ENCODE measurements at regions not wholly inside any gene's neighbourhood (a gene's known extent, or its start where the extent isn't known, plus 50 kb on each side); places are given as distances from the start of the nearest gene placed in this dataset.

- Histone ChIP-seq H3K79me2 (replicated peaks; ENCODE audit: insufficient read depth, low read length) (no peaks in the 10 kb centered on the region), H3K36me3 (ENCODE audit: insufficient read depth, low read length) (no peaks in the 10 kb centered on the region), H3K9me2 (ENCODE audit: insufficient read depth, low read length) (no peaks in the 10 kb centered on the region), H3K27me3 (ENCODE audit: insufficient read depth, low read depth, low read length) (no peaks in the 10 kb centered on the region), H3F3A (ENCODE audit: insufficient read depth, low read length, poor library complexity, severe bottlenecking) (no peaks in the 10 kb centered on the region), H3K27ac (ENCODE audit: low read length) (no peak overlapping the region), H4K20me1 (ENCODE audit: insufficient read depth) (no peaks in the 10 kb centered on the region), H3K9me3 (ENCODE audit: low read length) (no peaks in the 10 kb centered on the region), H3K4me2 (ENCODE audit: low read length) (no peak overlapping the region), H3K9ac (ENCODE audit: low read length) (no peak overlapping the region), H2AFZ (ENCODE audit: low read depth, low read length) (no peak overlapping the region), H3K4me3 (ENCODE audit: low read length) (no peak overlapping the region)
- TF ChIP-seq EZH2 (IDR thresholded peaks at IDR 0.05; ENCODE audit: borderline replicate concordance, insufficient read depth, low read length, poor library complexity, severe bottlenecking), result no peak
- no peak for TF ChIP-seq TAF1 (IDR thresholded peaks at IDR 0.05; ENCODE audit: low read depth)
- no peak for TF ChIP-seq POLR2AphosphoS5 (IDR thresholded peaks at IDR 0.05)
- TF ChIP-seq, protein P1, sequence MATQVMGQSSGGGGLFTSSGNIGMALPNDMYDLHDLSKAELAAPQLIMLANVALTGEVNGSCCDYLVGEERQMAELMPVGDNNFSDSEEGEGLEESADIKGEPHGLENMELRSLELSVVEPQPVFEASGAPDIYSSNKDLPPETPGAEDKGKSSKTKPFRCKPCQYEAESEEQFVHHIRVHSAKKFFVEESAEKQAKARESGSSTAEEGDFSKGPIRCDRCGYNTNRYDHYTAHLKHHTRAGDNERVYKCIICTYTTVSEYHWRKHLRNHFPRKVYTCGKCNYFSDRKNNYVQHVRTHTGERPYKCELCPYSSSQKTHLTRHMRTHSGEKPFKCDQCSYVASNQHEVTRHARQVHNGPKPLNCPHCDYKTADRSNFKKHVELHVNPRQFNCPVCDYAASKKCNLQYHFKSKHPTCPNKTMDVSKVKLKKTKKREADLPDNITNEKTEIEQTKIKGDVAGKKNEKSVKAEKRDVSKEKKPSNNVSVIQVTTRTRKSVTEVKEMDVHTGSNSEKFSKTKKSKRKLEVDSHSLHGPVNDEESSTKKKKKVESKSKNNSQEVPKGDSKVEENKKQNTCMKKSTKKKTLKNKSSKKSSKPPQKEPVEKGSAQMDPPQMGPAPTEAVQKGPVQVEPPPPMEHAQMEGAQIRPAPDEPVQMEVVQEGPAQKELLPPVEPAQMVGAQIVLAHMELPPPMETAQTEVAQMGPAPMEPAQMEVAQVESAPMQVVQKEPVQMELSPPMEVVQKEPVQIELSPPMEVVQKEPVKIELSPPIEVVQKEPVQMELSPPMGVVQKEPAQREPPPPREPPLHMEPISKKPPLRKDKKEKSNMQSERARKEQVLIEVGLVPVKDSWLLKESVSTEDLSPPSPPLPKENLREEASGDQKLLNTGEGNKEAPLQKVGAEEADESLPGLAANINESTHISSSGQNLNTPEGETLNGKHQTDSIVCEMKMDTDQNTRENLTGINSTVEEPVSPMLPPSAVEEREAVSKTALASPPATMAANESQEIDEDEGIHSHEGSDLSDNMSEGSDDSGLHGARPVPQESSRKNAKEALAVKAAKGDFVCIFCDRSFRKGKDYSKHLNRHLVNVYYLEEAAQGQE (IDR thresholded peaks at IDR 0.05; ENCODE audit: borderline replicate concordance), result no peak
- TF ChIP-seq, protein P2, sequence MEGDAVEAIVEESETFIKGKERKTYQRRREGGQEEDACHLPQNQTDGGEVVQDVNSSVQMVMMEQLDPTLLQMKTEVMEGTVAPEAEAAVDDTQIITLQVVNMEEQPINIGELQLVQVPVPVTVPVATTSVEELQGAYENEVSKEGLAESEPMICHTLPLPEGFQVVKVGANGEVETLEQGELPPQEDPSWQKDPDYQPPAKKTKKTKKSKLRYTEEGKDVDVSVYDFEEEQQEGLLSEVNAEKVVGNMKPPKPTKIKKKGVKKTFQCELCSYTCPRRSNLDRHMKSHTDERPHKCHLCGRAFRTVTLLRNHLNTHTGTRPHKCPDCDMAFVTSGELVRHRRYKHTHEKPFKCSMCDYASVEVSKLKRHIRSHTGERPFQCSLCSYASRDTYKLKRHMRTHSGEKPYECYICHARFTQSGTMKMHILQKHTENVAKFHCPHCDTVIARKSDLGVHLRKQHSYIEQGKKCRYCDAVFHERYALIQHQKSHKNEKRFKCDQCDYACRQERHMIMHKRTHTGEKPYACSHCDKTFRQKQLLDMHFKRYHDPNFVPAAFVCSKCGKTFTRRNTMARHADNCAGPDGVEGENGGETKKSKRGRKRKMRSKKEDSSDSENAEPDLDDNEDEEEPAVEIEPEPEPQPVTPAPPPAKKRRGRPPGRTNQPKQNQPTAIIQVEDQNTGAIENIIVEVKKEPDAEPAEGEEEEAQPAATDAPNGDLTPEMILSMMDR (IDR thresholded peaks at IDR 0.05; ENCODE audit: poor library complexity, severe bottlenecking), result no peak
- no peak for TF ChIP-seq EP300 (conservative IDR thresholded peaks at IDR 0.05; ENCODE audit: poor library complexity, severe bottlenecking)
- no peak for TF ChIP-seq RAD21 (conservative IDR thresholded peaks at IDR 0.05)
- TF ChIP-seq MXI1 (conservative IDR thresholded peaks at IDR 0.05; ENCODE audit: poor library complexity, severe bottlenecking), result no peak
- TF ChIP-seq SMC3 (conservative IDR thresholded peaks at IDR 0.05; ENCODE audit: poor library complexity), result no peak
Measured at GRCh38 chr13:110825516-110825915, 89.4 kb downstream of the ANKRD10 start.

GRCh38 chr13:110826101-110826500, 88.8 kb downstream of the ANKRD10 start:
- Histone ChIP-seq H3K27me3 (ENCODE audit: insufficient read depth, low read depth, low read length) (no peaks in the 10 kb centered on the region), H3K9me3 (ENCODE audit: low read length) (no peaks in the 10 kb centered on the region), H3K9me2 (ENCODE audit: insufficient read depth, low read length) (no peaks in the 10 kb centered on the region), H3K36me3 (ENCODE audit: insufficient read depth, low read length) (no peaks in the 10 kb centered on the region), H3F3A (ENCODE audit: insufficient read depth, low read length, poor library complexity, severe bottlenecking) (no peaks in the 10 kb centered on the region), H3K27ac (ENCODE audit: low read length) (no peak overlapping the region), H3K4me2 (ENCODE audit: low read length) (no peak overlapping the region), H3K4me3 (ENCODE audit: low read length) (no peak overlapping the region), H3K9ac (ENCODE audit: low read length) (no peak overlapping the region), H3K79me2 (replicated peaks; ENCODE audit: insufficient read depth, low read length) (no peaks in the 10 kb centered on the region), H4K20me1 (ENCODE audit: insufficient read depth) (no peaks in the 10 kb centered on the region), H2AFZ (ENCODE audit: low read depth, low read length) (no peak overlapping the region)
- TF ChIP-seq MXI1 (conservative IDR thresholded peaks at IDR 0.05; ENCODE audit: poor library complexity, severe bottlenecking) (no peak), POLR2AphosphoS5 (IDR thresholded peaks at IDR 0.05) (no peak), EZH2 (IDR thresholded peaks at IDR 0.05; ENCODE audit: borderline replicate concordance, insufficient read depth, low read length, poor library complexity, severe bottlenecking) (no peak), SMC3 (conservative IDR thresholded peaks at IDR 0.05; ENCODE audit: poor library complexity) (no peak)
- TF ChIP-seq, protein P2 (IDR thresholded peaks at IDR 0.05; ENCODE audit: poor library complexity, severe bottlenecking), result no peak
- TF ChIP-seq, protein P1 (IDR thresholded peaks at IDR 0.05; ENCODE audit: borderline replicate concordance), result no peak

All from neural cell (in vitro differentiated cells).